DMS114 treated with DMSO at 0.1 percent for 48 hours (cell line): ENCODE measurements at regions not wholly inside any gene's neighbourhood (a gene's known extent, or its start where the extent isn't known, plus 50 kb on each side); places are given as distances from the start of the nearest gene placed in this dataset.
"Not testable (repeated sequence)": the region's sequence is repeated elsewhere in the genome, so short reads cannot be mapped to it uniquely, and the experiment has no call there.

Experiments
- DNase-seq: peaks from one replicate; lab custom pipeline; 2025; ENCODE audit not compliant: unreplicated experiment; lab: John Stamatoyannopoulos, UW

GRCh38 chr2:190150413-190150812 lies 87.9 kb upstream of the MSTN start:
- DNase-seq, result no peak

- DNase-seq, result no peak
Measured at GRCh38 chr2:190149908-190150307, 87.4 kb upstream of the MSTN start.

GRCh38 chr2:190149200-190149599 lies 86.7 kb upstream of the MSTN start:
- DNase-seq, result no peak

GRCh38 chr2:190146109-190146508 lies 83.6 kb upstream of the MSTN start:
- DNase-seq, result not testable (repeated sequence)

GRCh38 chr2:190140474-190140873 lies 77.9 kb upstream of the MSTN start:
- DNase-seq, result not testable (repeated sequence)

- DNase-seq, result no peak
Measured at GRCh38 chr2:190139371-190139770, 76.8 kb upstream of the MSTN start.

GRCh38 chr2:190138032-190138431 lies 75.5 kb upstream of the MSTN start:
- no peak for DNase-seq

GRCh38 chr2:190137561-190137960 lies 75.0 kb upstream of the MSTN start:
- no peak for DNase-seq

- no peak for DNase-seq
Measured at GRCh38 chr2:190136825-190137224, 74.3 kb upstream of the MSTN start.

GRCh38 chr2:190136259-190136658 lies 73.7 kb upstream of the MSTN start:
- DNase-seq, result no peak

GRCh38 chr2:190129421-190130199 lies 67.1 kb upstream of the MSTN start:
- no peak for DNase-seq

GRCh38 chr2:190127651-190128050 lies 65.1 kb upstream of the MSTN start:
- DNase-seq, result no peak

GRCh38 chr2:190126798-190127197 lies 64.3 kb upstream of the MSTN start:
- DNase-seq, result no peak

GRCh38 chr2:190123956-190124355 lies 61.4 kb upstream of the MSTN start:
- DNase-seq, result no peak

GRCh38 chr2:190121971-190122370 lies 59.4 kb upstream of the MSTN start:
- peak; percentile 16 for DNase-seq

GRCh38 chr2:190121305-190121704 lies 58.8 kb upstream of the MSTN start:
- no peak for DNase-seq

GRCh38 chr2:190119923-190120590 lies 57.5 kb upstream of the MSTN start:
- no peak for DNase-seq

- no peak for DNase-seq
Measured at GRCh38 chr2:190119257-190119656, 56.7 kb upstream of the MSTN start.

GRCh38 chr2:190117305-190117704 lies 54.8 kb upstream of the MSTN start:
- no peak for DNase-seq

- no peak for DNase-seq
Measured at GRCh38 chr2:190113000-190113399, 50.5 kb upstream of the MSTN start.
